ENCODE measurements at regions not wholly inside any gene's neighbourhood (a gene's known extent, or its start where the extent isn't known, plus 50 kb on each side); places are given as distances from the start of the nearest gene placed in this dataset.

DNA sequence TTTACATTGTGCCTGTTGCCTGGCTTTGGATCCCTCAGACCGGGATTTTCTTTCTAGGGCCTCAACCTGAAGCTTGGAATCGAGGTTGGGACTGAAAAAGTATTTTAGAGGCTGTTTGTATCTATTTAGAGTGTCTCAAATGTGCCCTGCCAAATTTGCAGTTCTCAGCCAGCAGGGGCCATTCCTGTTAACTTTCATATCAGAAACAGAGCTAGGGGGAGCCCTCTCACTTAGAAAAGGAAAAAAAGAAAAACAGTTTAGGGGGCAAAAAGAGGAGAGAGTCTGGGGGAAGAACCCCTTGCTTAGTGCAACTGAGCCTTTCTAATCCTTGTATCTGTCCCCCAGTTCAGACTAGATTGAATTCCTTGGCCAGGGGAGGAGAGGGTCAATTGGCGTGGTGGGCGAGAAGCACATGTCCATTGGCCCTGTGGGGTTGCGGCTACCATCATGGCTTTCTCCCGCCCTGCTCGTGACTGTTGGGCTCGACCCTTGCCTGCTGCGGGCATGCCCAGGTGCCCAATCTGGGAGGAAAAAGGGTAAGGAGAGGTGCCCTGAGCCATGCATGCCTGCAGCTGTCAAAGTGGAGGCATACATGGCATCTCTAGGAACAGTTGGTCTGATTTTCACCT is 101.6 kb downstream of the CFAP44 start:
- no peaks in the 10 kb centered on the region for H3K27me3 ChIP-seq (replicated peaks in 1 of 4; ENCODE audit: control extremely low read depth in 1 of 4, control insufficient read depth in 3 of 4, insufficient read depth in 4 of 4, low read length in 3 of 4)
- no peak overlapping the region for H3K4me3 ChIP-seq (ENCODE audit: control extremely low read depth in 1 of 5, extremely low read depth in 1 of 5, insufficient read depth in 1 of 5, low read depth in 2 of 5, low read length in 4 of 5)
- DNase-seq (no peak), ATAC-seq (ENCODE audit: low read depth) (no peak)
- H3K27ac ChIP-seq (ENCODE audit: low read length in 2 of 2) = no peak overlapping the region
- TF ChIP-seq, protein P1, sequence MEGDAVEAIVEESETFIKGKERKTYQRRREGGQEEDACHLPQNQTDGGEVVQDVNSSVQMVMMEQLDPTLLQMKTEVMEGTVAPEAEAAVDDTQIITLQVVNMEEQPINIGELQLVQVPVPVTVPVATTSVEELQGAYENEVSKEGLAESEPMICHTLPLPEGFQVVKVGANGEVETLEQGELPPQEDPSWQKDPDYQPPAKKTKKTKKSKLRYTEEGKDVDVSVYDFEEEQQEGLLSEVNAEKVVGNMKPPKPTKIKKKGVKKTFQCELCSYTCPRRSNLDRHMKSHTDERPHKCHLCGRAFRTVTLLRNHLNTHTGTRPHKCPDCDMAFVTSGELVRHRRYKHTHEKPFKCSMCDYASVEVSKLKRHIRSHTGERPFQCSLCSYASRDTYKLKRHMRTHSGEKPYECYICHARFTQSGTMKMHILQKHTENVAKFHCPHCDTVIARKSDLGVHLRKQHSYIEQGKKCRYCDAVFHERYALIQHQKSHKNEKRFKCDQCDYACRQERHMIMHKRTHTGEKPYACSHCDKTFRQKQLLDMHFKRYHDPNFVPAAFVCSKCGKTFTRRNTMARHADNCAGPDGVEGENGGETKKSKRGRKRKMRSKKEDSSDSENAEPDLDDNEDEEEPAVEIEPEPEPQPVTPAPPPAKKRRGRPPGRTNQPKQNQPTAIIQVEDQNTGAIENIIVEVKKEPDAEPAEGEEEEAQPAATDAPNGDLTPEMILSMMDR (IDR thresholded peaks at IDR 0.05) = no peak
- peak overlapping the region; percentile 25 for H3K4me2 ChIP-seq (replicated peaks; ENCODE audit: low read depth, low read length, poor library complexity, severe bottlenecking)
- H3K4me1 Mint-ChIP-seq = peaks cover 15% of the 10 kb centered on the region
- no peak overlapping the region for H2AFZ ChIP-seq (ENCODE audit: insufficient read depth, low read depth, low read length, poor library complexity, severe bottlenecking)
- H3K9me3 Mint-ChIP-seq (ENCODE audit: insufficient read depth) = no peaks in the 10 kb centered on the region
- H3K9me3 ChIP-seq (ENCODE audit: control extremely low read depth in 1 of 3, control insufficient read depth in 2 of 3, insufficient read depth in 1 of 3, low read length in 2 of 3) = no peaks in the 10 kb centered on the region
- H3K27ac Mint-ChIP-seq = no peak overlapping the region
- 100% methylated on average over 8 of the region's 9 CpGs for WGBS (ENCODE audit: insufficient coverage)
- ChIA-PET POLR2A (no interaction called here), CTCF (interaction anchor here (1.2 kb wide), 1 partner anchor 51 kb away, joined by 3 read pairs; no protein-coding TSS in a partner anchor)
- no peaks in the 10 kb centered on the region for H3K79me2 ChIP-seq (ENCODE audit: control insufficient read depth, insufficient read depth, low read length)
- no peak overlapping the region for H3K9ac ChIP-seq (ENCODE audit: low read length)
- no peaks in the 10 kb centered on the region for H4K20me1 ChIP-seq (ENCODE audit: control insufficient read depth, insufficient read depth, low read length, poor library complexity, severe bottlenecking)
- H3K4me3 Mint-ChIP-seq = no peak overlapping the region
- peaks cover 0 to 12% of the 10 kb centered on the region in 2 donors for H3K4me1 ChIP-seq (ENCODE audit: control insufficient read depth in 2 of 2, insufficient read depth in 2 of 2, low read length in 2 of 2)
- no peaks in the 10 kb centered on the region for H3K27me3 Mint-ChIP-seq
- intact Hi-C loops (cut with micrococcal nuclease) = no loop called here
- H3K36me3 ChIP-seq (replicated peaks in 1 of 2; ENCODE audit: control extremely low read depth in 1 of 2, control insufficient read depth in 1 of 2, extremely low read depth in 1 of 2, insufficient read depth in 2 of 2, low read length in 1 of 2) = no peaks in the 10 kb centered on the region

Data from B cell (primary cell).